ENCODE measurements at regions not wholly inside any gene's neighbourhood (a gene's known extent, or its start where the extent isn't known, plus 50 kb on each side); places are given as distances from the start of the nearest gene placed in this dataset.

DNA sequence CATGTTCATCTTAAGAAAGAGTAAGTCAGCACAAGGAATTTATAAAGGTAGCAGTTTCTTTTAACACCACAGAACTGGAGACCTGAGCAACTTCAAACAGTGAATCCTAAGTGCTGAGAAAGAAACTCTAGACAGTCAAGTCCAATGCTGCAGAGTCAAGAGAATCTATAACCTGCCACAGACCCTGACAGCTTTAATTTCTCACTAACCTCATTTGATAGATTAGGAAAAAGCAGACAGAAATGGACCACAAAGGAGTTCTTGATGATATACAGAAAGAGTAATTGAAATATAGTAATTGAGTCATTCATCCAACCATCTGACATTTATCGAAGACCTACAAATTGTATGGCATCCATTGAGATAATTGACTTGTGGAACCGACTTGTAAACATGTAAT, 847.0 kb downstream of the SORCS1 start:
- Histone ChIP-seq H3K79me2 (ENCODE audit: insufficient read depth, low read length) (no peaks in the 10 kb centered on the region), H3K27ac (ENCODE audit: low read depth, low read length) (no peak overlapping the region), H3K4me2 (ENCODE audit: insufficient read depth, low read length) (no peak overlapping the region), H3K27me3 (ENCODE audit: insufficient read depth, low read length) (no peaks in the 10 kb centered on the region), H4K20me1 (ENCODE audit: insufficient read depth, low read length) (no peaks in the 10 kb centered on the region), H3K4me1 (ENCODE audit: insufficient read depth, low read length) (no peaks in the 10 kb centered on the region), H3K36me3 (ENCODE audit: insufficient read depth, low read length) (no peaks in the 10 kb centered on the region), H2AFZ (ENCODE audit: low read length) (no peak overlapping the region), H3K4me3 (ENCODE audit: insufficient read depth, low read length) (no peak overlapping the region), H3K9me3 (ENCODE audit: low read depth, low read length) (peaks cover 2% of the 10 kb centered on the region)
- TF ChIP-seq CTCF (IDR thresholded peaks at IDR 0.05; ENCODE audit: extremely low read depth, low read depth, low read length) = no peak
- DNase-seq (ENCODE audit: insufficient read length, low spot score, missing footprints) = no peak

DNA sequence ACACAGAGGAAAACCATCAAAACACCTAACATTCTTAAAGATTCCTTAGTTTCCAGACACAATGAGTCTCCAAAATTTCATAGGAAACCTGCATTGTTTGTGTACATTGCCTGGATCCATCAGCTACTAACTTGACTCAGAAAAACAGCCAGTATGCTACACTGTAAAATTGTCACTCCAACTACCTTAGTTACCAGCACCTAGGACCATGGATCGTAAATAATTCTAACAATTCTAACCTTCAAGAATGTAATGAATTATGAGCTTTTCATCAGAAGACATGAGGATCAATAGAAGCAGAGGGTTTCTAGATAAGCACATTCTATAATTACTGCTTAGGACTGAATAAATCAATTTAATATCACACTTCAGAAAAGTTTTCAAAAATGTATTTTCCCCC, 851.5 kb downstream of the SORCS1 start:
- H3K4me1 ChIP-seq (ENCODE audit: insufficient read depth, low read length) = no peaks in the 10 kb centered on the region
- H4K20me1 ChIP-seq (ENCODE audit: insufficient read depth, low read length) = no peaks in the 10 kb centered on the region
- no peaks in the 10 kb centered on the region for H3K27me3 ChIP-seq (ENCODE audit: insufficient read depth, low read length)
- TF ChIP-seq CTCF (IDR thresholded peaks at IDR 0.05; ENCODE audit: extremely low read depth, low read depth, low read length) = no peak
- H2AFZ ChIP-seq (ENCODE audit: low read length) = no peak overlapping the region
- no peak overlapping the region for H3K4me2 ChIP-seq (ENCODE audit: insufficient read depth, low read length)
- H3K9me3 ChIP-seq (ENCODE audit: low read depth, low read length) = peaks cover 2% of the 10 kb centered on the region
- H3K27ac ChIP-seq (ENCODE audit: low read depth, low read length) = no peak overlapping the region
- no peak for DNase-seq (ENCODE audit: insufficient read length, low spot score, missing footprints)
- no peaks in the 10 kb centered on the region for H3K79me2 ChIP-seq (ENCODE audit: insufficient read depth, low read length)
- no peak overlapping the region for H3K4me3 ChIP-seq (ENCODE audit: insufficient read depth, low read length)
- no peaks in the 10 kb centered on the region for H3K36me3 ChIP-seq (ENCODE audit: insufficient read depth, low read length)

DNA sequence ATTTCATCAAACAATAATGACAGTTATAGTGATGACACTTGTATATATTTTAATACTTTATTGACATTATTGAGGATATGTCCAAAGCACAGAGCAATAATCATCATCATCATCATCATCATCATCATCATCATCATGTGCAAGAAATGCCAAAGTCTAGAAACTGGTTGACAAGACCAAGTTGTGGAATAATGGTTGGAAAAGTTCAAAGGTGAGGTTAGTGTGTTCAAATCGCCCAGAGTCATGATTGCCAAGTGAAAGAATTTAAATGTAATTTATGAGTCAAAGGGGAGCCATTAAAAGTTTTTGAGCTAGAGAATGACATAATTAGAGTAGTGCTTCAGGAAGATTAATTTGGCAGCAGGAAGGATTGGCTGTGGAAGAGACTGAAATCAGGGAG, 852.4 kb downstream of the SORCS1 start:
- no peak for DNase-seq (ENCODE audit: insufficient read length, low spot score, missing footprints)
- H3K36me3 ChIP-seq (ENCODE audit: insufficient read depth, low read length) = no peaks in the 10 kb centered on the region
- no peaks in the 10 kb centered on the region for H3K27me3 ChIP-seq (ENCODE audit: insufficient read depth, low read length)

DNA sequence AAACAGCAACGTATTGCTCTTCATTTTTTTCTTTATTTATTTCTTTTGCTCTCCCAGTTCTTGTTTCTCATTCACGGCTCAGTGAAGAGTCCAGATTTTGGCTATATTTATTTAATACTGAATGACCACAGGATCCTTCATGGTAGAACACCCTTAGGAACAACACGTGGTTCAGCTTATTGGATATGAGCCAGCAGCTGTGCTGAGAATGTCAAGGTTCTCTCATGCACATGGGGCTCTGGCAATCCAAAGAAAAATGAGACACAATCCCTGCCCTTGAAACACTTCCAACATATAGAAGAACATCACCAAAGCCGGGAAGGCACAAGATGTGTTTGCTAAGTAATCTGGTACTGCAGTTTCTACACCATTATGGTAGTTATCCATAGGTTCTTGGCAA, 852.9 kb downstream of the SORCS1 start:
- H3K27ac ChIP-seq (ENCODE audit: low read depth, low read length) = no peak overlapping the region
- DNase-seq (ENCODE audit: insufficient read length, low spot score, missing footprints) = no peak

More for the DNA sequence above, 852.4 kb downstream of the SORCS1 start:
- Histone ChIP-seq H3K4me1 (ENCODE audit: insufficient read depth, low read length) (no peaks in the 10 kb centered on the region), H4K20me1 (ENCODE audit: insufficient read depth, low read length) (no peaks in the 10 kb centered on the region), H3K79me2 (ENCODE audit: insufficient read depth, low read length) (no peaks in the 10 kb centered on the region), H3K27ac (ENCODE audit: low read depth, low read length) (no peak overlapping the region), H3K4me3 (ENCODE audit: insufficient read depth, low read length) (no peak overlapping the region), H3K4me2 (ENCODE audit: insufficient read depth, low read length) (no peak overlapping the region), H3K9me3 (ENCODE audit: low read depth, low read length) (peaks cover 2% of the 10 kb centered on the region), H2AFZ (ENCODE audit: low read length) (no peak overlapping the region)
- TF ChIP-seq CTCF (IDR thresholded peaks at IDR 0.05; ENCODE audit: extremely low read depth, low read depth, low read length) = no peak

More for the DNA sequence above, 852.9 kb downstream of the SORCS1 start:
- peaks cover 2% of the 10 kb centered on the region for H3K9me3 ChIP-seq (ENCODE audit: low read depth, low read length)
- no peaks in the 10 kb centered on the region for H3K4me1 ChIP-seq (ENCODE audit: insufficient read depth, low read length)
- no peaks in the 10 kb centered on the region for H4K20me1 ChIP-seq (ENCODE audit: insufficient read depth, low read length)
- H2AFZ ChIP-seq (ENCODE audit: low read length) = no peak overlapping the region
- no peak for TF ChIP-seq CTCF (IDR thresholded peaks at IDR 0.05; ENCODE audit: extremely low read depth, low read depth, low read length)
- H3K36me3 ChIP-seq (ENCODE audit: insufficient read depth, low read length) = no peaks in the 10 kb centered on the region
- H3K4me2 ChIP-seq (ENCODE audit: insufficient read depth, low read length) = no peak overlapping the region
- H3K4me3 ChIP-seq (ENCODE audit: insufficient read depth, low read length) = no peak overlapping the region
- no peaks in the 10 kb centered on the region for H3K27me3 ChIP-seq (ENCODE audit: insufficient read depth, low read length)
- no peaks in the 10 kb centered on the region for H3K79me2 ChIP-seq (ENCODE audit: insufficient read depth, low read length)
